ENCODE measurements at regions not wholly inside any gene's neighbourhood (a gene's known extent, or its start where the extent isn't known, plus 50 kb on each side); places are given as distances from the start of the nearest gene placed in this dataset.

DNA sequence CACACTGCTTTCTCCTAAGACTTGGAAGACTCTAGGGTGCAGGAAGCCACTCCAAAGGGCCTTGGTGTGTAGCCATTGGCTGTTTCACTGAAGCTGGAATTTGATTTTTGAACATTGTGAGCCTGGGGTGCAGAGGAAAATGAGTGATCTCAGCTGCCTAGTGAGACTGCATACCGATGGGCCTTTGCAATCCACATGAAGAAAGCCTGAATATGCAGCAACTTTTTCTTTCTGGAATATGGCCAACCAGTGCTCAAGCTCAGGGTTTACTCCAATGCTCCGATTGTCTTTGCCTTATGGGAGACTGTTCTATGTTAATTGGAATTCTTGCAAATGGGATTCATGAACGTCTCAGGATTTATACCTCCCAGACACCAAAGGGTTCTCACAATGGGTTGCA is 242.6 kb downstream of the DOK5 start:
- no peak overlapping the region for H2AFZ ChIP-seq (ENCODE audit: low read length)
- H3K56ac ChIP-seq (ENCODE audit: insufficient read length, low read depth, low read length) = no peak overlapping the region
- no peak overlapping the region for H3K18ac ChIP-seq (ENCODE audit: insufficient read length, low read depth, low read length)
- no peak overlapping the region for H3K4me2 ChIP-seq (ENCODE audit: insufficient read depth, insufficient read length, low read length)
- H3K23me2 ChIP-seq (ENCODE audit: insufficient read length, low read depth, low read length, poor library complexity, severe bottlenecking) = no peaks in the 10 kb centered on the region
- H3K9ac ChIP-seq (ENCODE audit: extremely low read depth, insufficient read length, low read length) = no peak overlapping the region
- no peaks in the 10 kb centered on the region for H3K36me3 Mint-ChIP-seq (ENCODE audit: insufficient read depth in 1 of 3, low read depth in 3 of 3)
- no peak overlapping the region for H2BK12ac ChIP-seq (ENCODE audit: insufficient read length, low read depth, low read length)
- H3K79me1 ChIP-seq (ENCODE audit: insufficient read depth, low read depth, low read length, poor library complexity, severe bottlenecking) = no peaks in the 10 kb centered on the region
- no peaks in the 10 kb centered on the region for H3K9me3 Mint-ChIP-seq
- no peaks in the 10 kb centered on the region for H3K27me3 Mint-ChIP-seq (ENCODE audit: low read depth)
- no peaks in the 10 kb centered on the region for H3K9me3 ChIP-seq (ENCODE audit: control insufficient read depth, low read depth, low read length)
- TF ChIP-seq, protein P1, sequence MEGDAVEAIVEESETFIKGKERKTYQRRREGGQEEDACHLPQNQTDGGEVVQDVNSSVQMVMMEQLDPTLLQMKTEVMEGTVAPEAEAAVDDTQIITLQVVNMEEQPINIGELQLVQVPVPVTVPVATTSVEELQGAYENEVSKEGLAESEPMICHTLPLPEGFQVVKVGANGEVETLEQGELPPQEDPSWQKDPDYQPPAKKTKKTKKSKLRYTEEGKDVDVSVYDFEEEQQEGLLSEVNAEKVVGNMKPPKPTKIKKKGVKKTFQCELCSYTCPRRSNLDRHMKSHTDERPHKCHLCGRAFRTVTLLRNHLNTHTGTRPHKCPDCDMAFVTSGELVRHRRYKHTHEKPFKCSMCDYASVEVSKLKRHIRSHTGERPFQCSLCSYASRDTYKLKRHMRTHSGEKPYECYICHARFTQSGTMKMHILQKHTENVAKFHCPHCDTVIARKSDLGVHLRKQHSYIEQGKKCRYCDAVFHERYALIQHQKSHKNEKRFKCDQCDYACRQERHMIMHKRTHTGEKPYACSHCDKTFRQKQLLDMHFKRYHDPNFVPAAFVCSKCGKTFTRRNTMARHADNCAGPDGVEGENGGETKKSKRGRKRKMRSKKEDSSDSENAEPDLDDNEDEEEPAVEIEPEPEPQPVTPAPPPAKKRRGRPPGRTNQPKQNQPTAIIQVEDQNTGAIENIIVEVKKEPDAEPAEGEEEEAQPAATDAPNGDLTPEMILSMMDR (conservative IDR thresholded peaks at IDR 0.05) = no peak
- H4K8ac ChIP-seq (replicated peaks; ENCODE audit: insufficient read length, low read depth, low read length) = no peak overlapping the region
- no peak overlapping the region for H3K23ac ChIP-seq (ENCODE audit: insufficient read length, low read depth, low read length)
- H3K4me3 Mint-ChIP-seq = no peak overlapping the region
- H4K91ac ChIP-seq (ENCODE audit: insufficient read length, low read depth, low read length) = no peak overlapping the region
- peaks cover 4% of the 10 kb centered on the region for H3K4me1 ChIP-seq (ENCODE audit: insufficient read depth, low read length)
- no peaks in the 10 kb centered on the region for H3K27me3 ChIP-seq (ENCODE audit: insufficient read depth, low read length)
- H4K20me1 ChIP-seq (ENCODE audit: control insufficient read depth, insufficient read depth, insufficient read length) = no peaks in the 10 kb centered on the region
- no peak overlapping the region for H3T11ph ChIP-seq (ENCODE audit: low read length)
- H4K5ac ChIP-seq (ENCODE audit: insufficient read length, low read depth, low read length) = no peak overlapping the region
- no peak overlapping the region for H3K4ac ChIP-seq (ENCODE audit: low read depth, low read length)
- no peak overlapping the region for H3K27ac Mint-ChIP-seq
- H2AK5ac ChIP-seq (ENCODE audit: insufficient read length, low read length) = no peak overlapping the region
- H3K79me2 ChIP-seq (ENCODE audit: insufficient read depth, low read length) = no peaks in the 10 kb centered on the region
- H3K14ac ChIP-seq (ENCODE audit: insufficient read depth, low read length) = no peak overlapping the region
- peaks cover 12 to 16% of the 10 kb centered on the region in 2 experiments; a peak in 3 of 4 replicates for H3K4me1 Mint-ChIP-seq
- no peak overlapping the region for H3K27ac ChIP-seq (ENCODE audit: insufficient read length, low read depth, low read length)
- no peak overlapping the region for H2BK120ac ChIP-seq (ENCODE audit: low read depth, low read length, poor library complexity, severe bottlenecking)
- H2BK20ac ChIP-seq (ENCODE audit: low read depth, low read length, poor library complexity, severe bottlenecking) = no peak overlapping the region
- WGBS (ENCODE audit: extremely low coverage, insufficient read length, low lambda C conversion rate) = no CpG with 5 or more reads among the region's 3 CpGs
- no peak for DNase-seq
- no peak overlapping the region for H2BK5ac ChIP-seq (ENCODE audit: insufficient read length, low read length)
- H2BK15ac ChIP-seq (ENCODE audit: low read depth, low read length) = no peak overlapping the region

Measured in H9 (cell line).